ENCODE measurements at regions not wholly inside any gene's neighbourhood (a gene's known extent, or its start where the extent isn't known, plus 50 kb on each side); places are given as distances from the start of the nearest gene placed in this dataset.

- Histone ChIP-seq H3K36me3 (no peaks in the 10 kb centered on the region), H3K27ac (replicated peaks) (no peak overlapping the region)
- intact Hi-C loops (cut with micrococcal nuclease), result no loop called here
These were observed 187.3 kb upstream of the RMST start for GRCh38 chr12:97275256-97275655.

GRCh38 chr12:97275728-97276590 is 186.6 kb upstream of the RMST start:
- intact Hi-C loops (cut with micrococcal nuclease), result no loop called here
- Histone ChIP-seq H3K27me3 (ENCODE audit: low read depth) (peaks cover 19% of the 10 kb centered on the region), H3K27ac (replicated peaks) (no peak overlapping the region), H3K4me3 (no peak overlapping the region), H3K4me1 (no peaks in the 10 kb centered on the region), H3K9me3 (replicated peaks) (peaks cover 15% of the 10 kb centered on the region), H3K36me3 (no peaks in the 10 kb centered on the region)
- no peak for TF ChIP-seq CTCF (IDR thresholded peaks at IDR 0.05; ENCODE audit: borderline replicate concordance)
- DNase-seq, result no peak

More at GRCh38 chr12:97275256-97275655, 187.3 kb upstream of the RMST start:
- no peak for TF ChIP-seq CTCF (IDR thresholded peaks at IDR 0.05; ENCODE audit: borderline replicate concordance)
- H3K4me3 ChIP-seq, result no peak overlapping the region
- no peak for DNase-seq
- peaks cover 15% of the 10 kb centered on the region for H3K9me3 ChIP-seq (replicated peaks)
- H3K4me1 ChIP-seq, result no peaks in the 10 kb centered on the region
- peaks cover 19% of the 10 kb centered on the region for H3K27me3 ChIP-seq (ENCODE audit: low read depth)

GRCh38 chr12:97276661-97277429 is 185.8 kb upstream of the RMST start:
- intact Hi-C loops (cut with micrococcal nuclease), result no loop called here
- no peak for DNase-seq
- Histone ChIP-seq H3K27ac (replicated peaks) (no peak overlapping the region), H3K4me1 (no peaks in the 10 kb centered on the region), H3K36me3 (no peaks in the 10 kb centered on the region), H3K27me3 (ENCODE audit: low read depth) (peaks cover 19% of the 10 kb centered on the region), H3K9me3 (replicated peaks) (peaks cover 11% of the 10 kb centered on the region), H3K4me3 (no peak overlapping the region)
- no peak for TF ChIP-seq CTCF (IDR thresholded peaks at IDR 0.05; ENCODE audit: borderline replicate concordance)

- intact Hi-C loops (cut with micrococcal nuclease), result no loop called here
- no peak overlapping the region for H3K27ac ChIP-seq (replicated peaks)
- no peaks in the 10 kb centered on the region for H3K36me3 ChIP-seq
- H3K4me1 ChIP-seq, result no peaks in the 10 kb centered on the region
- TF ChIP-seq CTCF (IDR thresholded peaks at IDR 0.05; ENCODE audit: borderline replicate concordance), result no peak
- H3K4me3 ChIP-seq, result no peak overlapping the region
- H3K27me3 ChIP-seq (ENCODE audit: low read depth), result no peaks in the 10 kb centered on the region
- H3K9me3 ChIP-seq (replicated peaks), result no peaks in the 10 kb centered on the region
- no peak for DNase-seq
These were observed 179.3 kb upstream of the RMST start for GRCh38 chr12:97283297-97283696.

GRCh38 chr12:97288531-97288930 is 174.1 kb upstream of the RMST start:
- H3K4me1 ChIP-seq, result no peaks in the 10 kb centered on the region
- TF ChIP-seq CTCF (IDR thresholded peaks at IDR 0.05; ENCODE audit: borderline replicate concordance), result no peak
- intact Hi-C loops (cut with micrococcal nuclease), result no loop called here
- H3K4me3 ChIP-seq, result no peak overlapping the region
- H3K27ac ChIP-seq (replicated peaks), result no peak overlapping the region
- DNase-seq, result no peak
- no peaks in the 10 kb centered on the region for H3K36me3 ChIP-seq
- no peaks in the 10 kb centered on the region for H3K9me3 ChIP-seq (replicated peaks)
- H3K27me3 ChIP-seq (ENCODE audit: low read depth), result no peaks in the 10 kb centered on the region
